Astrocyte (in vitro differentiated cells and primary cell): ENCODE measurements at regions not wholly inside any gene's neighbourhood (a gene's known extent, or its start where the extent isn't known, plus 50 kb on each side); places are given as distances from the start of the nearest gene placed in this dataset.

ENCODE experiments used
- DNase-seq: peaks from one replicate; pipeline ENCODE4 v3.0.0-alpha.2; 2010; ENCODE audit warnings: low read depth
- FAIRE-seq: peaks from 2 replicates; lab custom pipeline; 2011; peaks lifted over from hg19 to GRCh38; lab: Jason Lieb, UNC
- H2AFZ ChIP-seq: 2 replicates; pipeline ENCODE4 v1.6.0; 2012; ENCODE audit warnings: low read depth, low read length, inconsistent platforms
- H3K27ac ChIP-seq: 2 replicates; pipeline ENCODE4 v1.5.1; 2011; ENCODE audit warnings: low read depth, low read length, inconsistent platforms
- H3K27me3 ChIP-seq: 2 replicates; pipeline ENCODE4 v1.6.0; 2011; ENCODE audit warnings: low read length, inconsistent platforms; ENCODE audit not compliant: insufficient read depth
- H3K36me3 ChIP-seq: 2 replicates; pipeline ENCODE4 v1.5.1; 2011; ENCODE audit warnings: low read length, inconsistent platforms; ENCODE audit not compliant: insufficient read depth
- H3K4me1 ChIP-seq: 2 replicates; pipeline ENCODE4 v1.5.1; 2011; ENCODE audit warnings: low read length, inconsistent platforms; ENCODE audit not compliant: insufficient read depth
- H3K4me2 ChIP-seq: 2 replicates; pipeline ENCODE4 v1.6.0; 2012; ENCODE audit warnings: low read length, inconsistent platforms
- H3K4me3 ChIP-seq: 2 replicates; pipeline ENCODE4 v1.5.1; 2011; ENCODE audit warnings: low read depth, mild to moderate bottlenecking, low read length, inconsistent platforms; ENCODE audit not compliant: insufficient read depth
- H3K79me2 ChIP-seq: 2 replicates; pipeline ENCODE4 v1.6.0; 2012; ENCODE audit warnings: mild to moderate bottlenecking, low read length, inconsistent platforms; ENCODE audit not compliant: insufficient read depth
- H3K9ac ChIP-seq: 2 replicates; pipeline ENCODE4 v1.6.0; 2012; ENCODE audit warnings: mild to moderate bottlenecking, low read length, inconsistent platforms
- H3K9me3 ChIP-seq: 2 replicates; pipeline ENCODE4 v1.5.1; 2012; ENCODE audit warnings: low read depth, mild to moderate bottlenecking, low read length, inconsistent platforms; ENCODE audit not compliant: insufficient read depth
- H4K20me1 ChIP-seq: 2 replicates; pipeline ENCODE4 v1.6.0; 2012; ENCODE audit warnings: low read length, inconsistent platforms; ENCODE audit not compliant: insufficient read depth
- H3K27ac Mint-ChIP-seq: one replicate; pipeline ENCODE4 v1.8.0; 2021; ENCODE audit warnings: mild to moderate bottlenecking, mixed read lengths; ENCODE audit not compliant: unreplicated experiment
- H3K27me3 Mint-ChIP-seq: one replicate; pipeline ENCODE4 v1.8.0; 2021; ENCODE audit warnings: low read depth, mixed read lengths; ENCODE audit not compliant: unreplicated experiment
- H3K36me3 Mint-ChIP-seq: one replicate; pipeline ENCODE4 v1.8.0; 2021; ENCODE audit warnings: low read depth, mixed read lengths; ENCODE audit not compliant: unreplicated experiment
- H3K4me1 Mint-ChIP-seq: one replicate; pipeline ENCODE4 v1.8.0; 2021; ENCODE audit warnings: low read depth, mixed read lengths; ENCODE audit not compliant: unreplicated experiment
- H3K4me3 Mint-ChIP-seq: one replicate; pipeline ENCODE4 v1.8.0; 2021; ENCODE audit warnings: mild to moderate bottlenecking, moderate library complexity, mixed read lengths; ENCODE audit not compliant: unreplicated experiment
- H3K9me3 Mint-ChIP-seq: one replicate; pipeline ENCODE4 v1.8.0; 2021; ENCODE audit warnings: mild to moderate bottlenecking, mixed read lengths; ENCODE audit not compliant: unreplicated experiment
- EZH2 ChIP-seq: IDR thresholded peaks from 2 replicates; pipeline ENCODE4 v1.6.1; 2012; ENCODE audit warnings: mild to moderate bottlenecking, low read length, inconsistent platforms; ENCODE audit not compliant: insufficient read depth
- TF ChIP-seq, protein P1 (sequence below): IDR thresholded peaks from 2 replicates; pipeline ENCODE4 v1.5.1; 2011; ENCODE audit warnings: low read depth, mild to moderate bottlenecking, inconsistent platforms, low read length, moderate library complexity; ENCODE audit not compliant: insufficient read depth

DNA sequence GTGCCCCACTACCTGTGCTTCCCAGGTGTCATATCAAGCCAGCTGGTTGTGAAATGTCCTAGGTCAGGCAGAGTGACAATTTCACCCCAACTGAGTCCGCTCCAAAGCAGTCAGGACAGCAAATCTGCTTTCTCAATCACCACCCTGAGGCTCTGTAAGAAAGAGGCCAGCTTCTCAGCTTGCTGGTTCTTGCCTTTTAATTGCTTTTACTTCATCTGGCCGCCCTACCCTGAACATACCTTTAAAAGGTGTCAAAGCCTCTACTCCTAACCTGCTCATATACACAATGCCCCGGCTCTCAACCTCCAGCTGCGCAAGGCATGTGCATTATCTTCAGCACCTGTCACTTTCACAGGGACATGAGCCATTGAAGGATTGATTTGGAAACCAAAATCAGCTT, 581.6 kb downstream of the NPHP4 start:
- peaks cover 11% of the 10 kb centered on the region for H3K9me3 ChIP-seq
- H3K27ac Mint-ChIP-seq, result no peak overlapping the region
- no peaks in the 10 kb centered on the region for H3K9me3 Mint-ChIP-seq
- H3K27me3 ChIP-seq, result no peaks in the 10 kb centered on the region
- H3K4me3 ChIP-seq, result no peak overlapping the region
- H3K27ac ChIP-seq, result no peak overlapping the region
- DNase-seq (no peak), FAIRE-seq (no peak)
- H3K36me3 Mint-ChIP-seq, result no peaks in the 10 kb centered on the region
- peaks cover 51% of the 10 kb centered on the region for H3K27me3 Mint-ChIP-seq
- H3K9ac ChIP-seq, result no peak overlapping the region
- H3K79me2 ChIP-seq, result no peaks in the 10 kb centered on the region
- H3K36me3 ChIP-seq, result no peaks in the 10 kb centered on the region
- peaks cover 2% of the 10 kb centered on the region for H3K4me1 Mint-ChIP-seq
- H4K20me1 ChIP-seq, result no peaks in the 10 kb centered on the region
- H3K4me3 Mint-ChIP-seq, result no peak overlapping the region
- H2AFZ ChIP-seq, result no peak overlapping the region
- no peaks in the 10 kb centered on the region for H3K4me1 ChIP-seq
- no peak overlapping the region for H3K4me2 ChIP-seq
- TF ChIP-seq, protein P1, sequence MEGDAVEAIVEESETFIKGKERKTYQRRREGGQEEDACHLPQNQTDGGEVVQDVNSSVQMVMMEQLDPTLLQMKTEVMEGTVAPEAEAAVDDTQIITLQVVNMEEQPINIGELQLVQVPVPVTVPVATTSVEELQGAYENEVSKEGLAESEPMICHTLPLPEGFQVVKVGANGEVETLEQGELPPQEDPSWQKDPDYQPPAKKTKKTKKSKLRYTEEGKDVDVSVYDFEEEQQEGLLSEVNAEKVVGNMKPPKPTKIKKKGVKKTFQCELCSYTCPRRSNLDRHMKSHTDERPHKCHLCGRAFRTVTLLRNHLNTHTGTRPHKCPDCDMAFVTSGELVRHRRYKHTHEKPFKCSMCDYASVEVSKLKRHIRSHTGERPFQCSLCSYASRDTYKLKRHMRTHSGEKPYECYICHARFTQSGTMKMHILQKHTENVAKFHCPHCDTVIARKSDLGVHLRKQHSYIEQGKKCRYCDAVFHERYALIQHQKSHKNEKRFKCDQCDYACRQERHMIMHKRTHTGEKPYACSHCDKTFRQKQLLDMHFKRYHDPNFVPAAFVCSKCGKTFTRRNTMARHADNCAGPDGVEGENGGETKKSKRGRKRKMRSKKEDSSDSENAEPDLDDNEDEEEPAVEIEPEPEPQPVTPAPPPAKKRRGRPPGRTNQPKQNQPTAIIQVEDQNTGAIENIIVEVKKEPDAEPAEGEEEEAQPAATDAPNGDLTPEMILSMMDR, result no peak
- TF ChIP-seq EZH2, result no peak

DNA sequence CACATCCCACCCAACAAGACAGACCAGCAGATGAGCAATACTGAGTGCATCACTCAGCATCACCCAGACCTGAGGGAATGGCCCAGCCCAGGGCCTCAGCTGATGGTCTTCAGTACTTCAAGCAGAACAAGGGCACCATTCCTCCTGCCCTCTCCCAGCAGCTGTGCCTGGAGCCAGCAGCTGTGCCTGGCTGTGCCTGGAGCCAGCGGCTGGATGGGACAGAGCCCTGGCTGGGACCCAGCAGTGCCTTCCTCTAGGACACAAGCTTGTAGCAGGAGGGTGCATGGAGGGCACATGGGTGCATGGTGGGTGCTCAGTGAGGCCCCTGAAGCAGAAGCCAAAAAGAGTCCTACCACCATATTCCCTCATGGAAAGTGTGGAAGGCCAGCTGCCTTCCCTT, 583.8 kb downstream of the NPHP4 start:
- DNase-seq (no peak), FAIRE-seq (no peak)
- TF ChIP-seq, protein P1, result no peak
- no peak for TF ChIP-seq EZH2
- Histone ChIP-seq H2AFZ (no peak overlapping the region), H3K79me2 (no peaks in the 10 kb centered on the region), H3K4me1 (no peaks in the 10 kb centered on the region), H3K9ac (no peak overlapping the region), H3K4me3 (no peak overlapping the region), H3K9me3 (peaks cover 17% of the 10 kb centered on the region), H4K20me1 (no peaks in the 10 kb centered on the region), H3K27ac (no peak overlapping the region), H3K4me2 (no peak overlapping the region), H3K36me3 (no peaks in the 10 kb centered on the region), H3K27me3 (no peaks in the 10 kb centered on the region)
- Mint-ChIP-seq H3K9me3 (no peaks in the 10 kb centered on the region), H3K4me1 (peaks cover 2% of the 10 kb centered on the region), H3K27me3 (peaks cover 43% of the 10 kb centered on the region), H3K36me3 (no peaks in the 10 kb centered on the region), H3K4me3 (no peak overlapping the region), H3K27ac (no peak overlapping the region)

DNA sequence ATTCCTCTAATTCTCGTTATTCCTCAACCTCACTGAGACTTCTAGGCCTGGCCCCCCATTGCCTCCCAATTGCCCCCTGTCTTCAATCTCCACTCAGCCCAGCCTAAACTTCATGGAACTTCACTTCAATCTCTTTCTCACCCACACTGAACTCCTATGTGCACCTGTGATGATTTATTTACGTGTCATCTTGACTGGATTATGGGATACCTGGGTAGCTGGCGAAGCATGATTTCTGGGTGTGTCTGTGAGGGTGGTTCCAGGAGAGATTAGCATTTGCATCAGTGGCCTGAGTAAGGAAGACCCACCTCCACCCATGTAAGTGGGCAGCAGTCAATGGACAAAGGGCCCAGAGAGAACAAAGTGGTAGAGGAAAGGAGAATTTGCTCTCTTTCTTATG, 587.0 kb downstream of the NPHP4 start:
- TF ChIP-seq, protein P1, result no peak
- TF ChIP-seq EZH2, result no peak
- no peak overlapping the region for H3K4me3 Mint-ChIP-seq
- Histone ChIP-seq H3K27me3 (no peaks in the 10 kb centered on the region), H3K36me3 (no peaks in the 10 kb centered on the region), H3K9me3 (peaks cover 11% of the 10 kb centered on the region), H4K20me1 (no peaks in the 10 kb centered on the region), H3K79me2 (no peaks in the 10 kb centered on the region), H3K4me3 (no peak overlapping the region), H3K4me1 (no peaks in the 10 kb centered on the region), H3K27ac (no peak overlapping the region), H3K9ac (no peak overlapping the region), H2AFZ (no peak overlapping the region), H3K4me2 (no peak overlapping the region)
- no peaks in the 10 kb centered on the region for H3K36me3 Mint-ChIP-seq
- H3K27me3 Mint-ChIP-seq, result peaks cover 31% of the 10 kb centered on the region
- DNase-seq (no peak), FAIRE-seq (no peak)
- H3K9me3 Mint-ChIP-seq, result no peaks in the 10 kb centered on the region
- H3K27ac Mint-ChIP-seq, result no peak overlapping the region
- no peaks in the 10 kb centered on the region for H3K4me1 Mint-ChIP-seq
